ENCODE measurements at regions not wholly inside any gene's neighbourhood (a gene's known extent, or its start where the extent isn't known, plus 50 kb on each side); places are given as distances from the start of the nearest gene placed in this dataset.

DNA sequence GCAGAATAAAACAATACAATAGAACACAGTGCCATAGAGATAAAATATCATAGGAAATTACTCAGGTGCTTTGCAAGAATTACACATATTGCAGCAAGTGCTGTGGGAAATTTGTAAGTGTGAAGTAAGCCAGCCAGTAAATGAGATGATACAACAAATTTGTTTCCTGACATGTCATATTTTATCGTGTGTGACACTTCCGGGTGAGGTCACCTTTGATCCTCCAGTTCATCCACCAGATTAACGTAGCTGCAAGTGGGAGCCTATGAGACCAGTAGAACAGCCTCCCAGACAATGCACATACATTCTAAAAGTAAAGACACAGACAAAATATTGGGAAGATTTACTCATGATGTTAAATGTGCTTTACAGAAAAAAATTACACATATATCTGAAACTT is 72.2 kb downstream of the PRDM9 start:
- H3K4me3 Mint-ChIP-seq, result no peak overlapping the region
- CTCF ChIA-PET, result no interaction called here
- H3K9me3 Mint-ChIP-seq, result peaks cover 3% of the 10 kb centered on the region
- H3K4me1 Mint-ChIP-seq, result no peaks in the 10 kb centered on the region
- DNase-seq, result no peak
- no peak overlapping the region for H3K27ac Mint-ChIP-seq
- H3K36me3 Mint-ChIP-seq, result no peaks in the 10 kb centered on the region
- no peaks in the 10 kb centered on the region for H3K27me3 Mint-ChIP-seq

DNA sequence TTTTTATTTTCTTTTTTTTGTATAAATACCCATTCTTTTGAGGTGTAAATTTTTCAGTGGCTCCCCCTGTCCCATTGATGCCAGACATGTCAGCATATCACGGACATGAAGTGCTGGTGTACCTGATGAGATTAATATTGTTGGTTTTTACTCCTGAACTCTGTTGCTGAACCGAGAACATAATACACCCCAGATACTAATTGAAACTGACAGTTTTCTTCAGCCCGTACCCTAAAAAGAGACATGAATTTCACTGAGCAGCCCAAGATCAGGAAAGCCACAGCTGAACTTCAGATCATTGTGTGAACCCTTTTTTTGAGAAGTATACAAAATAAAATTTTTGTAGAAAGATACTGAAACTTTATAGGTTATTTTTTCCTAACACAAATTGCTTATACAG is 75.7 kb downstream of the PRDM9 start:
- no peaks in the 10 kb centered on the region for H3K36me3 Mint-ChIP-seq
- no peaks in the 10 kb centered on the region for H3K27me3 Mint-ChIP-seq
- no peaks in the 10 kb centered on the region for H3K4me1 Mint-ChIP-seq
- H3K9me3 Mint-ChIP-seq, result peaks cover 4% of the 10 kb centered on the region
- CTCF ChIA-PET, result no interaction called here
- no peak overlapping the region for H3K4me3 Mint-ChIP-seq
- no peak overlapping the region for H3K27ac Mint-ChIP-seq
- DNase-seq, result no peak

DNA sequence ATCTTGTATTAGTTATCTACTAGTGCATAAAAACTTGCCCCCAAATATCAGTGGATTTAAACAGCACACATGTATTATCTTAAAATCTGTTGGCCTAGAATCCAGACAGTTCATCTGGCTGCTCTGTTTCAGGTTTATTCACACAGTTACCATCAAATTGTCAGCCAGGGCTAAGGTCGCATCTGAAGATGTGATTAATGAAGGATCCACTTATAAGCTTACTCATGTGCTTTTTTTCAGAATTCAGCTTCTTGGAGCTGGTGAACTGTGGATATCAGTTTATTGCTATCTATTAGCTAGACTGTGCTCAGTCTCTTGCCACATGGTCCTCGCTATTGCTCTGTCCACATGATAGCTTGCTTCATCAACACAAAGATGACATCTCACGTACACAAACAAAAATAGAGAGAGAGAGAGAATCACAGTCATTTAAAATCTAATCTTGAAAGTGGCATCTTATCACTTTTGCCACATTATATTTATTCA is 81.5 kb downstream of the PRDM9 start:
- Mint-ChIP-seq H3K4me1 (no peaks in the 10 kb centered on the region), H3K27me3 (no peaks in the 10 kb centered on the region), H3K27ac (no peak overlapping the region), H3K36me3 (no peaks in the 10 kb centered on the region), H3K4me3 (no peak overlapping the region), H3K9me3 (peaks cover 14% of the 10 kb centered on the region)
- no peak for DNase-seq
- CTCF ChIA-PET, result no interaction called here

DNA sequence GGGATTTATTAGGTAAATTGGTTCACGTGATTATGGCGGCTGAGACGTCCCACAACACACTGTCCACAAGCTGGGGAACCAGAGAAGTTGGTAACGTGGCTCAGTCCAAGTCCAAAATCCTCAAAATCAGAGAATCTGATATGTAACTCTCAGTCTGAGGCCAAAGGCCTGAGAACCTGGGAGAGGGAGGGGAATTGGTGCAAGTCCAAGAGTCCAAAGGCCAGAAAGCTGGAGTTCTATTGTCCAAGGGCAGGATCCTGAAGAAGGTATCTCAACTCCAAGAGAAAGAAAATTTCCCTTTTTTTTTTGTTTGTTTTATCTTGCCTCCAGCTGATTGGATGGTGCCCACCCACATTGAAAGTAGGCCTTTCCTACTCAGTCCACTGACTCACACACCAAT is 83.8 kb downstream of the PRDM9 start:
- no peak for DNase-seq
- H3K27me3 Mint-ChIP-seq, result no peaks in the 10 kb centered on the region
- H3K4me3 Mint-ChIP-seq, result no peak overlapping the region
- H3K36me3 Mint-ChIP-seq, result no peaks in the 10 kb centered on the region
- H3K4me1 Mint-ChIP-seq, result no peaks in the 10 kb centered on the region
- H3K9me3 Mint-ChIP-seq, result peaks cover 14% of the 10 kb centered on the region
- H3K27ac Mint-ChIP-seq, result no peak overlapping the region
- CTCF ChIA-PET, result no interaction called here

DNA sequence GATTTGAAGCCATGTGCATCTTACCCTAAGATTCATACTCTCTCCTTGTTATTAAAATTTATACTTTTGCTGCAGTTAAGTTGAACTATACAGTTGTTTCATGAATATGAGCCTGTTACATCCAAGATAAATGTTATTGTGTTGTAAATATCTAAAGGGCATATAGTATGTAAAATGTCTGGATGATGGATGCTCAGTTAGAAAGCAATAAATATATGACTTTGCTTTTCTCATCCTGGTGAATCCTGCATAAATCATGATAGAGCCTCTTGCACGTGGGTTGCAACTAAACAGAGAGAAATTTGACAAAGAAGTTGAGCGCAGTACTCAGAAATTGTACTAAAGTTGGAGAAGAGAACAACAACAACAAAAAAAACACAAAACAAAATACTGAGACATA is 99.5 kb downstream of the PRDM9 start:
- H3K4me3 Mint-ChIP-seq, result no peak overlapping the region
- no peaks in the 10 kb centered on the region for H3K36me3 Mint-ChIP-seq
- no peaks in the 10 kb centered on the region for H3K27me3 Mint-ChIP-seq
- no peaks in the 10 kb centered on the region for H3K4me1 Mint-ChIP-seq
- CTCF ChIA-PET, result interaction anchor here (0.6 kb wide), 1 partner anchor 20 kb away, joined by 3 read pairs; no protein-coding TSS in a partner anchor
- H3K27ac Mint-ChIP-seq, result no peak overlapping the region
- H3K9me3 Mint-ChIP-seq, result peaks cover 15% of the 10 kb centered on the region
- no peak for DNase-seq

DNA sequence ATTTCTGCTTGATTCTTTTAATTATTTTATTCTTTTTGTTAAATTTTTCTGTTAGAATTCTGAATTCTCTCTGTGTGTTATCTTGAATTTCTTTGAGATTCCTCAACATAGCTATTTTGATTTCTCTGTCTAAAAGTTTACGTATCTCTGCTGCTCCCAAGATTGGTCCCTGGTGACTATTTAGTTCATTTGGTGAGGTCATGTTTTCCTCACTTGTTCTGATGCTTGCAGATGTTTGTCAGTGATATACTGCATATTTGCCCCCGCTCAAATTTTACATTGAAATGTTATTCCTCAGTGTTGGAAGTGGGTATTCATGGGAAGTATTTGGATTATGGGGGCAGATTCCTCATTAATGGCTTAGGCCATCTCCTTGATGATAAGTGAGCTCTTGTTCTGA is 105.3 kb downstream of the PRDM9 start:
- Mint-ChIP-seq H3K4me3 (no peak overlapping the region), H3K36me3 (no peaks in the 10 kb centered on the region), H3K9me3 (peaks cover 26% of the 10 kb centered on the region), H3K27ac (no peak overlapping the region), H3K27me3 (no peaks in the 10 kb centered on the region), H3K4me1 (no peaks in the 10 kb centered on the region)
- CTCF ChIA-PET, result no interaction called here
- no peak for DNase-seq

DNA sequence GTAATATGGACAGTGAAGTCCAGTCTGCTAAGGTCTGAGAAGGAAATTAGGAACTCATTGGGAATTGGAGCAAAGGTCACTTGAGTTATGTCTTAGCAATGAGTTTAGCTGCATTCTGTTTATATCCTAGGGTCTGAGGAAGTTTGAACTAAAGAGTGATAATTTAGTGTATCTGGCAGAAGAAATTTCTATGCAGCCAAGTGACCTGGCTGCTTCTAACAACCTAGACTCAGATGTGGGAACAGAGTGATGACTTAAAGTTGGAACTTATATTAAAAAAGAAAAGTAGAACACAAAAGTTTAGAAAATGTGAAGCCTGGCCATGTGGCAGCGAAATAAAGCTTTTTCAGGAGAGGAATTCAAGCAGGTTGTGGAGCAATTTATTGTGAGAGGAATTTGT is 106.2 kb downstream of the PRDM9 start:
- no peak overlapping the region for H3K4me3 Mint-ChIP-seq
- CTCF ChIA-PET, result no interaction called here
- no peak for DNase-seq
- H3K36me3 Mint-ChIP-seq, result no peaks in the 10 kb centered on the region
- H3K9me3 Mint-ChIP-seq, result peaks cover 26% of the 10 kb centered on the region
- H3K27ac Mint-ChIP-seq, result no peak overlapping the region
- no peaks in the 10 kb centered on the region for H3K4me1 Mint-ChIP-seq
- H3K27me3 Mint-ChIP-seq, result no peaks in the 10 kb centered on the region

DNA sequence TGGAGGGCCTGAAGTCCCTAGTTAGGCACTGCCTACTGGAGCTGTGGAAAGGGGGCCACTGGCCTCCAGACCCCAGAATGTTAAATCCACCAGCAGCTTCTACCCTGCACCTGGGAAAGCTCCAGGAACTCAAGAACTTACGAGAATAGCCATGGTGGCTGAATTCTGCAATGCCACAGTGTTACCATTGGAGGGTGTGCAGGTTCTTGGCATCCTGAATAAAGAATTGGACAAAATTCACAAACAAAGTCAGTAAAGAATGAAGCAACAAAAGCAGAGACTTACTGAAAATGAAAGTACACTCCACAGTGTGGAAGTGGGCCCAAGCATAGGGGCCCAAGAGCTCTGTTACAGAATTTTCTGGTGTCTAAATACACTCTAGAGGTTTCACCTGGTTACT is 107.0 kb downstream of the PRDM9 start:
- no peaks in the 10 kb centered on the region for H3K4me1 Mint-ChIP-seq
- H3K9me3 Mint-ChIP-seq, result peaks cover 26% of the 10 kb centered on the region
- H3K36me3 Mint-ChIP-seq, result no peaks in the 10 kb centered on the region
- CTCF ChIA-PET, result no interaction called here
- H3K27ac Mint-ChIP-seq, result no peak overlapping the region
- no peak for DNase-seq
- no peaks in the 10 kb centered on the region for H3K27me3 Mint-ChIP-seq
- no peak overlapping the region for H3K4me3 Mint-ChIP-seq

DNA sequence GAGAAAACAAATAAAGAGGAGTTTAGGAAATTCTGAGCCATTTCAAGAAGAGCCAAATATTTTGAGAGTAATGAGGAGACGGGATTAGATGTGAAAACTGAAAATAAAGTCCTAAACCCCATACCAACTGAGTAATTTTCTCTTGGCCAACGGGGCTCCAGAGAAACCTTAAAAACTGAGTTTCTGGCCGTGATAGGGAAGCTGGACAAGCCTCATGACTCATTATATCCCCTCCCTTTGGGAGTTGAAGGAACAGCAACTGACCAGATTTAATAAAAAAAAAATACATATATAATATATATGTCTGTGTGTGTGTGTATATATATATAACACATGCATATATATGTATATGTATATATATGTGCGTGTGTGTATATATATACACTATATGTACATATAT is 119.6 kb downstream of the PRDM9 start:
- H3K9me3 Mint-ChIP-seq, result peaks cover 7% of the 10 kb centered on the region
- H3K4me3 Mint-ChIP-seq, result no peak overlapping the region
- no peaks in the 10 kb centered on the region for H3K27me3 Mint-ChIP-seq
- no peaks in the 10 kb centered on the region for H3K36me3 Mint-ChIP-seq
- DNase-seq, result no peak
- no peak overlapping the region for H3K27ac Mint-ChIP-seq
- H3K4me1 Mint-ChIP-seq, result no peaks in the 10 kb centered on the region
- CTCF ChIA-PET, result no interaction called here

DNA sequence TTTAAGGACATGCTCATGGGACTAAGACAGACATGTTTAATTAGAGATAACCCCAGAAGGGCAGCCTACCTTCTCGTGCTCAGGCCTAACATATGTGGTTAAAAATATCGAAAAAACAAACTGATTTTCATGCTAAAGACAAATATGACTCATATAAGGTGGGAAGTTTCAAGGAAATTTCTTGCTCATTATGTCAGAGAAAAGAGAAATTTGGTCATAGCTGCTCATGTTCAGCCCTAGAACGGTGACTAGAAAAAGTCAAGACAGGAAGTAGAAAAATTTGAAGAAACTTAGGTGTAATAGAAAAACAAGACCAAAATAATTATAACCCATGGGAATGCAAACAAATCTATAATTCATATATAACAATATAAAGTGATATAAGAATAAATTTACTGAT is 120.6 kb downstream of the PRDM9 start:
- Mint-ChIP-seq H3K9me3 (peaks cover 7% of the 10 kb centered on the region), H3K27ac (no peak overlapping the region), H3K4me3 (no peak overlapping the region), H3K36me3 (no peaks in the 10 kb centered on the region), H3K27me3 (no peaks in the 10 kb centered on the region), H3K4me1 (no peaks in the 10 kb centered on the region)
- no peak for DNase-seq
- CTCF ChIA-PET, result no interaction called here

DNA sequence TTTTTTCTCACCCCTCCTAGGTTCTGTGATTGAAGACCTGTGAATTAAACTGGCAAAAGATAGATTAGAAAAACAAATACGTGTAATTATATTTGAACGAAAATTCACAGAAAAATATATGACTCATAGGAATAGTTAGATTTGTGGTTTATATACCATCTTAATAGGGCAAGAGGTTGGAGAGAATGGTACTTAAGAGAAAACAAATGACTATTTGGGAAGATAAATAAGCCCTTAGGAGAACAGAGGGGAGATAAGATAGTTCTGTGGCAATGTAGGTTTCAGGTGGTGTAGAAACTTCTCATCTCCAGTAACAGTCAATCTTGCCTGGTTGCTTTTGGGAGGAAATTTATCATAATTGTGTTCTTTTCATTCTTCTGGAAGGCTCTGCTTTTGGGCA is 122.0 kb downstream of the PRDM9 start:
- no peaks in the 10 kb centered on the region for H3K36me3 Mint-ChIP-seq
- peaks cover 5% of the 10 kb centered on the region for H3K9me3 Mint-ChIP-seq
- no peak overlapping the region for H3K4me3 Mint-ChIP-seq
- H3K27me3 Mint-ChIP-seq, result no peaks in the 10 kb centered on the region
- no peak for DNase-seq
- no peaks in the 10 kb centered on the region for H3K4me1 Mint-ChIP-seq
- CTCF ChIA-PET, result no interaction called here
- H3K27ac Mint-ChIP-seq, result no peak overlapping the region

DNA sequence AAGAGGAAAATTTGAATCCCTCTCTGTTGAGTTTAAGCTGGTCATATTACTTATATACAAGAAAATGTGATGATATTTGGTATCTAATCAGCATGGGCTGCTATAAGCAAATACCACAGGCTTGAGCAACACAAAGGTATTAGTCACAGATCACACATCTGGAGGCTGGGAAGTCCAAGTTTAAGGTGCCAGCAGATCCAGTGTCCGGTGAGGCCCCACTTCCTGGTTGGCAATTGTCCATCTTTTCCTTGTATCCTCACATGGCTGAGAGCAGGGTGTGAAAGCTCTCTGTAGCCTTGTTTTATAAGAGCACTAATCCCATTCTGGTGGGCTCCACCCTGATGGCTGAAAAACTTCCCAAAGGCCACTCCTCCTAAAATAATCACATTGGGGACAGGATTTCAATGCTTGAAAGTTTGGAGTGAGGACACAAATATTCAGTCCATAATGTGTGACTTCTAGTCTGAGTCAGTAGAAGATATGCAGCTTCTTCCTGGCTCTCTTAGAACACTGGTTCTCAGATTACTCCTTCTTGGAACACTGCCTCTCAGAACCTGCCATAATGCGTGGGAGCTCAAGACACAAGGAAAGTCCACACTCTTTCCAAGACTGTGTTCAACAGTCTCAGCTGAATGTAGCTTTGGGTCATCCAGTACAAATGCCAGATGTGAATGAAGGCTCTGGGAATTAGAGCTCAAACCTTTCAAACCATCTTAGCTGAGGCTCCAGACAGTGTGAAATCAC is 124.1 kb downstream of the PRDM9 start:
- CTCF ChIA-PET, result interaction anchor here (0.5 kb wide), 1 partner anchor 16 kb away, joined by 3 read pairs; no protein-coding TSS in a partner anchor
- no peak overlapping the region for H3K27ac Mint-ChIP-seq
- no peak for DNase-seq
- H3K36me3 Mint-ChIP-seq, result no peaks in the 10 kb centered on the region
- no peak overlapping the region for H3K4me3 Mint-ChIP-seq
- H3K27me3 Mint-ChIP-seq, result no peaks in the 10 kb centered on the region
- peaks cover 9% of the 10 kb centered on the region for H3K9me3 Mint-ChIP-seq
- H3K4me1 Mint-ChIP-seq, result no peaks in the 10 kb centered on the region

DNA sequence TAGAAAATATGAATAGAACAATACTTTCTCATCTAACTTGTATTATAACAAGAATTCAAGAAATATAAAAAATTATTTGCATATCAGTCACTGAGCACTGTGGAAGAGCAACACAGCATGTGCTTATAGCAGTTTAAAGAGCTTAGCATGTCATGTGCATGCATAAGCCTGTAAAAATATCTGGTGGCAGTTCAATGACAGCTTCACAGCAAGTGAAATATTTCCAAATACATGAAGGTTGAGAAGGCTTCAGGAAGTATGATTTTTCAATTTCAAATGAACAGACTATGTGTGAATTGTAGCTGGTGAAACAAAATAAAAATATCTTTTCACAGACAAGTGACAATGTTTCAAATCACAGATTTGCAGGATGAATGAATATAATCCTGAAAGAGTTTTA is 128.5 kb downstream of the PRDM9 start:
- CTCF ChIA-PET, result no interaction called here
- H3K9me3 Mint-ChIP-seq, result peaks cover 4% of the 10 kb centered on the region
- no peak overlapping the region for H3K27ac Mint-ChIP-seq

DNA sequence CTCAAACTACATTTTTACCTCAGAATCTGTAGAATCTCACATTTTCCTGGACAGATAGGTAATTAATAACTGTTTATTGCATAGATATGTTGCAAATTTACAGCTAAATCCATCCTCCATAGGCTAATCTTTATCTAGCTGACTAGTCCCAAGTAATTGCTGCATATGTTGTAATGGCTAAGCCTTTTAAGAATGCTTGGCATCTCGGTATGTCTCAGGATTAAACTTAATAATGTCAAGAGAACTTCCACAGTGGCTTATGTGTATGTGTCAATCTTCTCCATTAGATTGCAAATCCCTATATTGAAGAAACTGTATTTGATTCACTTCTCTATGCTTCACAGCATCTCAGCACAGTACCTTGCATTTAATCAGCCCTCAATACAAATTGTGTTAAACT is 131.9 kb downstream of the PRDM9 start:
- Mint-ChIP-seq H3K27ac (no peak overlapping the region), H3K4me3 (no peak overlapping the region), H3K36me3 (no peaks in the 10 kb centered on the region), H3K27me3 (no peaks in the 10 kb centered on the region), H3K9me3 (peaks cover 11% of the 10 kb centered on the region), H3K4me1 (no peaks in the 10 kb centered on the region)
- CTCF ChIA-PET, result interaction anchor here (0.8 kb wide), 1 partner anchor 39 kb away, joined by 3 read pairs; no protein-coding TSS in a partner anchor
- DNase-seq, result no peak

More for the DNA sequence above, 128.5 kb downstream of the PRDM9 start:
- H3K36me3 Mint-ChIP-seq, result no peaks in the 10 kb centered on the region
- no peak overlapping the region for H3K4me3 Mint-ChIP-seq
- H3K4me1 Mint-ChIP-seq, result no peaks in the 10 kb centered on the region
- H3K27me3 Mint-ChIP-seq, result no peaks in the 10 kb centered on the region
- DNase-seq, result no peak

DNA sequence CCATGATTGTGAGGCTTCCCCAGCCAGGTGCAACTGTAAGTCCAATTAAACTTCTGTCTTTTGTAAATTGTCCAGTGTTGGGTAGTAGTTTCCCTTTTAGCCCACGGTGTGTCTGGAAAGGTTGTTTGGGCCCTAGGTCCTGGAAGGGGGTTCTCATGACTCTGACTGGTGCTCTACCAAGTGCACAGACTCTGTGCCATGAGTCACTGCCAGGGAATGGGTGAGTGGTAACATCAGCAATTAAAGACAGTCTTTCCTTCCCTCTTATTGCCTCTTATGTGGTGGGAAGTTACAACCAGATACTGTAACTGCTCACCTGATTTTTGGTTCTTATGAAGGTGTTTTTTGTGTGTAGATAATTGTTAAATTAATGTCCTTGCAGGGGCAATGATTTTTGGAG is 141.2 kb downstream of the PRDM9 start:
- H3K4me1 Mint-ChIP-seq, result no peaks in the 10 kb centered on the region
- H3K9me3 Mint-ChIP-seq, result peaks cover 18% of the 10 kb centered on the region
- CTCF ChIA-PET, result no interaction called here
- no peaks in the 10 kb centered on the region for H3K27me3 Mint-ChIP-seq
- H3K36me3 Mint-ChIP-seq, result no peaks in the 10 kb centered on the region
- no peak for DNase-seq
- no peak overlapping the region for H3K27ac Mint-ChIP-seq
- H3K4me3 Mint-ChIP-seq, result no peak overlapping the region

Data from activated naive CD4-positive, alpha-beta T cell treated with anti-CD3 and anti-CD28 coated beads, Interleukin-2, amount 10 ng/mL, durations not matched to agents 7 days and 5 days (primary cell).